HG02885 (cell line): ENCODE measurements at regions not wholly inside any gene's neighbourhood (a gene's known extent, or its start where the extent isn't known, plus 50 kb on each side); places are given as distances from the start of the nearest gene placed in this dataset.
"Not testable (repeated sequence)": the region's sequence is repeated elsewhere in the genome, so short reads cannot be mapped to it uniquely, and the experiment has no call there.

Experiments
- ATAC-seq: cut with Tn5 transposase; IDR thresholded peaks from one replicate; pipeline ENCODE4 v1.9.1; 2021; ENCODE audit warnings: mild to moderate bottlenecking; ENCODE audit not compliant: unreplicated experiment, poor library complexity

- no peak for ATAC-seq
Observed at GRCh38 chr22:48507595-48508350, 1319.9 kb downstream of the BRD1 start.

DNA sequence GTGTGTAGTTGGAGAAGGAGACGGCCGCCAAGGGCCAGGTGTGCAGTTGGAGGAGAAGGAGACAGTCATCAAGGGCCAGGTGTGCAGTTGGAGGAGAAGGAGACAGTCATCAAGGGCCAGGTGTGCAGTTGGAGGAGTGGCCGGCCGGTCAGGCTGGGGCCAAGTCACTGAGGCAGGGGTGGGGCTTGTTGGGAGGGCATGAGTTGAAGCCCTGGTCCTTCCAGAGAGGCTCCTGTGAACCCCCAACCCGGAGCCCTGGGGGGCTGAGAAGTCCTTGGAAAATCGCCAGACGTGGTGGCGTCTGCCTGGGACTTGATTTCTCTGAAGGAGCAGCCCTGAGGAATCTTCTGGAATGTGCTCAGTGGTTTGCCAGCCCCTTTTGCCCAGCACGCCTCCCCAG, 1320.5 kb downstream of the BRD1 start:
- no peak for ATAC-seq

DNA sequence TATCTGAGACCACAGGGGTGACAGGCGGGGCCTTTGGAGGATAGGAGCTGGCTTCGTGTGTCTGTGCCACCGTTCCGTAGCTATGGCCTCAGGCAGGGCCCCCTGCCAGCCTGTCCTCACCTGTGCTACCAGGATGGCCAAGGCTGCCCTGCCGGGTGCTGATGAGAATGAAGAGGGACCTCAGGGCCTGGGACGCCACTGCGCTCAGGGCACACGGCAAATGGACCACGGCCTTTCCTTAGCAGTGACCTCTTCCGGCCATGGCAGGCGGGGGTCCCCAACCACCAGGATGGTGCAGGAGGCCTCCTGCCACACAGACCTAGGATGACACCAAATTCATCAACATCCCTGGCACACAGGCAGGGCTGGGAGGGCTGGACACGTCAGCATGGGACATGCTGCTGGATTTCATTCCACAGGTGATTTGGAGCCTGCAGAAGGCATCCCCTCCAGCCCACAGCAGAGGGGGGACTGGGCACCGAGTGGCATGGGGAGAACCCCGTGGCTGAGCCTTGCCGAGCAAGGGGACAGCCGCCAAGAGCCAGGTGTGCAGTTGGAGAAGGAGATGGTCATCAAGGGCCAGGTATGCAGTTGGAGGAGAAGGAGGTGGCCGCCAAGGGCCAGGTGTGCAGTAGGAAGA, 1321.0 kb downstream of the BRD1 start:
- no peak for ATAC-seq

- no peak for ATAC-seq
Observed at GRCh38 chr22:48505891-48506290, 1321.8 kb downstream of the BRD1 start.

GRCh38 chr22:48504519-48505140, 1323.0 kb downstream of the BRD1 start:
- no peak for ATAC-seq

DNA sequence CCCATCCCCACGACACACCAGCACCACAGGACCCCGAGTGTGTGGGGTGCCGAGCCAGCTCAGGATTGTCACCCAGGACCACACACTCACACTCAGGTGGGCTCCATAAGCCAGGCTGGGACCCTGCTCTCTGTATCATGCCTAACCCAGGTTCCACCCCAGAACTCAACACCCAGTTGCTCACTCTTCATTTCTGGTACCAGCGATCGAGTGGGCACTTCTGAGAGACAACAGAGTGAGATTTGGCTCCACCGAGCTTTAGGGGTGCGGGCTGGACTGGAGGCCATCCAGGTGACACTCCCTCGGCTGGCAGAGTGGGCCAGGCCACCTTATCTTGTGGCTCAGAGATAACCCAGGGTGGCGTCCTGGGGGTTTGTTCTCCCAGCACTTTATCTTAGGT, 1323.8 kb downstream of the BRD1 start:
- no peak for ATAC-seq

- ATAC-seq: no peak
Observed at GRCh38 chr22:48503035-48503625, 1324.5 kb downstream of the BRD1 start.

- ATAC-seq: no peak
Observed at GRCh38 chr22:48501231-48501750, 1326.4 kb downstream of the BRD1 start.

DNA sequence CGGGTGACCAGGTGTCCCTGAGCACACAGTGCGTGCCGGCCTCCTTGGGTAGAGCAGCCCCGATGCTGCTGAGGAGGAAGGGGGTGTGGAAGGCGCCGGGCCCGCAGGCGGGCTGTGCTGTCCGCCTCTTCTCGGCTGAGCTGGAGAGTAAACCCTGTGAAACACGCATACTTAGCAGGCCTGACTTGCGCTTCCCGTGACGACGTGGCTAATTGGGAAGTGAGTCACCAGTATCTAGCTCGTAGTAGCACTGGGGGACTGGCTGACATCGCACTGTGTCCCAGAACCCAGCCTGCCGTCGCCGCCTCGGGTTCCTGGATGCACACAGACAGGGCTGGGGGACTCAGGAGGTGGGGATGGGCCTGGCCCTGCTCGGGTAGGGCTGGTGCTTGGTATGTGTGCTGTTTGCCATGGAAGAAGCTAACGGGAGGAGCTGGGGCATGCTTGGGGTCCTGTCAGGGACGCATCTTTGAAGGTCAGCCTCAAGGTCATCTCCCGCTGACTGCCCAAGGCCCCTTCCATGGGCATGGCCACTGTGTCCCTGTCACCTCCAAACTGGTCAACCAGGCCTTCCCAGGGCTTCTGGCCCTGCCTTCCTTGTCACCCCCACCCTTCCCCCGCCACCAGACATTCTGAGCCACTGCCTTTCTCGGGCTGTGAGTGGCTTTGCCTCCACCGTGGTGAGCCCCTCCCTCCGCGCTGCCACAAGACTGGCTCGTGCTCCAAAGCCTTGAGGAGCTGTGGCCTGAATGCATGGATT, 1327.0 kb downstream of the BRD1 start:
- no peak for ATAC-seq

DNA sequence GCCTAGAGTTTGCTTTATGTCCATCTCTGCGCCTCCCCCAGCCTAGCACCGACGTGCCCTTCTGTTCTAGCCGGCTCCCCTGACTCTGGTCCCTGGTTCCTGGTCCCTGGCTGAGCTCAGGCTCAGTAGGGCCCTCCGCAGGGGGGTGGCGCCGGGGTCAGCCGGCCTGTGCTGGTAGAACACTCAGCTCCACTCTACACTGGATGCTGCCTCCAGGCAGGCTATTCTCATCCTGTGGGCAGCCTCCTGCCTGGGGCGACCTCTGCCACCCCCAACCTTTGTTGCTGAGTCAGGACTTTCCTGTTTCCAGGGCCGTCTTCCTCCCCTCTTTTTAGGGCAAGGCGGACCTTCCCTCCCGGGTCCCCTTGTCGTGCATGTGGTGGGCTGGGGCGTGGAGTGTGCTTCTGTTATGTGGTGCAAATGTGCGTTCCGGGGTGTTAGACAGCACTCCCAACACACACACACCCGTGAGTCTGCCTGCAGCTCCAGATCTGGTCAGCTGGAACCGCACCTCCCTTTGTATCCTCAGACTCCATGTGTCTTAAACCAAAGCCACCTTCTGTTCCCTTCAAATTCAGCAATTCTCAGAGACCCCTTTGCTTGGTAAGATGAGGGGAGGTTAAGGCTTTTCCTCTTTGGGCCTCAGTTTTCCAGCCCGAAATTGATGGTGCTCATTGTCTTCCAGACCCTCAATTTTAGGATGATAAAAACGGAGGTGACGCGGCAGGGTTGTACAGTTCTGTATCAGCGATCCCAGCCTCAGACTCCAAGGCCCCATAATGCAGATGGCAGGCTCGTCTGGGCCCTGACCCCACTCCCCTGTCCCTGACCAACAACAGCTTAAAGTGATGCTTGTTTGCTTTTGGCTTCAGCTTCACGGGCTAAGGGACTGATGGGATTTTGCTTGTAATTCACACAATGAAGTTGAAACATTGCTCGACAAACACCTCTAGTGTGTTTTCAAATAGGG, 1327.9 kb downstream of the BRD1 start:
- no peak for ATAC-seq

DNA sequence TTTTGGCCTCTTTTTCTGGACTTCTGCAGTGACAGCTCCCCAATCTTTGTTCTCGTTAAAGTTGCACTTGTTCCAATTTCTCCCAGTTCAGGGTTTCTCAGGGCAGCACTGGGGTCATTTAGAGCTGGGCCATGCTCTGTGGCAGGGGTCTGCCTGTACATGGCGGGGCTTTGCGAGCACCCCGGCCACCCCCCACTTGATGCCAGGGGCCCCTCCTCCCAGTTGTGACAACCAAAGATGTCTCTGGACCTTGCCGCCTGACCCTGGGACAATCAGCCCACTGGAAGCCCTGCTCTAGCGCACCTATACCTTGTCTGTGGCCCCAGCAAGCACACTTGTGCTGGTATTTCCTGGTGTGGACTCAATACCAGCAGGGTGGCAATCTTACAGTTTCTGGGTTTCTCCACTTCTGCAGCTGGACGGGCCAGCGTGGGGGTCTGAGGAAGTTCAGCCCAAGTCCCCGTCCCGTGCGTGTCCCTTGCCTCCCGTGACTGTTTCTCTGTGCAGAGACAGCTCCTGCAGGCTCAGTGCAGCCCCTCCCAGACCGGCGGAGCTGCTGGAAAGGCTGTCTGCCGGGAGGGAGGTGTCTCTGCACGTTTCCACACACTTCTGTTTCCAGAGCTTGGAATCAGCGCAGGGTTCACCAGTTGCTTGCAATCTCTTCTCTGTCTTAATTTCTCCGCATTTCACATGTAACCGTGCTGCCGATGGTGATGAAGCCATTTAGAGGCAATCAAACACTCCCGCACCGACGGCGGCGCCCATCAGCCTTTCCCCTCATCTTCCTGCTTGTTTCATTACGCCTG, 1328.9 kb downstream of the BRD1 start:
- ATAC-seq: no peak

DNA sequence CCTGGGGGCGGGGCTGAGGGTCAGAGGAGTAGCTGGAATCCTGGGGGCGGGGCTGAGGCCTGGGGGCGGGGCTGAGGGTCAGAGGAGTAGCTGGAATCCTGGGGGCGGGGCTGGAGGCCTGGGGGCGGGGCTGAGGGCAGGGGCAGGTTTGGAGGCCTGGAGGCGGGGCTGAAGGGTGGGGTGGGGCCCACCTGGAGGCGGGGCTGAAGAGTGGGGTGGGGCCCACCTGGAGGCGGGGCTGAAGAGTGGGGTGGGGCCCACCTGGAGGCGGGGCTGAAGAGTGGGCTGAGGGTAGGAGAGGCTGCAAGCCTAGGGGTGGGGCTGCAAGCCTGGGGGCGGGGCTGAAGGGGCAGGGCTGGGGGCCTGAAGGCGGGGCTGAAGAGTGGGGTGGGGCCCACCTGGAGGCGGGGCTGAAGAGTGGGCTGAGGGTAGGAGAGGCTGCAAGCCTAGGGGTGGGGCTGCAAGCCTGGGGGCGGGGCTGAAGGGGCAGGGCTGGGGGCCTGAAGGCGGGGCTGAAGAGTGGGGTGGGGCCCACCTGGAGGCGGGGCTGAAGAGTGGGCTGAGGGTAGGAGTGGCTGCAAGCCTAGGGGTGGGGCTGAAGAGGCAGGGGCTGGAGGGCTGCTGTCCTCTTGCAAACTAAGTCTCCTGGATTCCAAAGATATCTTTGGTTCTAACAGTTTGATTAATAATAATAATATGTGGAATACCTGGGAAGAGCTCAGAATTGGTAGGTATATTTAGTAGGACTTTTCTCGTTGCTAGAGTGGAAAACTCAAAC, 1329.7 kb downstream of the BRD1 start:
- not testable (repeated sequence) for ATAC-seq

- ATAC-seq: no peak
Observed at GRCh38 chr22:48496987-48497650, 1330.6 kb downstream of the BRD1 start.

GRCh38 chr22:48496226-48496845, 1331.3 kb downstream of the BRD1 start:
- no peak for ATAC-seq

DNA sequence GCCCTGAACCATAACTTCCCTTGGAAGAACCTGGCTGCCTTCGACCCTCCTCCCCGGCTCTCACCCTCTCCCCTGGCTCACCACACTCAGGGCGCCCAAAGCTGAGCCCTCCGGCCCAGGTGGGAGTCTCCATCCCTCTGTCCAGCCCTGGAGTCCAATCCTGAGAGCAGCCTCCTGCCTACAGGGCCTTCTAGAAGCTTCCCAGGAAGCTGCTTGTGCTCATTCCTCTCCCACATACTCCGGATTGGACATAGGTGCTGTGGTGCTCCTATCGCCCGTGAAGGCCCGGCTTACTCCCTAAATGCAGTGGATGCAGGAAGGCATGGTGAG, 1332.0 kb downstream of the BRD1 start:
- ATAC-seq: no peak

DNA sequence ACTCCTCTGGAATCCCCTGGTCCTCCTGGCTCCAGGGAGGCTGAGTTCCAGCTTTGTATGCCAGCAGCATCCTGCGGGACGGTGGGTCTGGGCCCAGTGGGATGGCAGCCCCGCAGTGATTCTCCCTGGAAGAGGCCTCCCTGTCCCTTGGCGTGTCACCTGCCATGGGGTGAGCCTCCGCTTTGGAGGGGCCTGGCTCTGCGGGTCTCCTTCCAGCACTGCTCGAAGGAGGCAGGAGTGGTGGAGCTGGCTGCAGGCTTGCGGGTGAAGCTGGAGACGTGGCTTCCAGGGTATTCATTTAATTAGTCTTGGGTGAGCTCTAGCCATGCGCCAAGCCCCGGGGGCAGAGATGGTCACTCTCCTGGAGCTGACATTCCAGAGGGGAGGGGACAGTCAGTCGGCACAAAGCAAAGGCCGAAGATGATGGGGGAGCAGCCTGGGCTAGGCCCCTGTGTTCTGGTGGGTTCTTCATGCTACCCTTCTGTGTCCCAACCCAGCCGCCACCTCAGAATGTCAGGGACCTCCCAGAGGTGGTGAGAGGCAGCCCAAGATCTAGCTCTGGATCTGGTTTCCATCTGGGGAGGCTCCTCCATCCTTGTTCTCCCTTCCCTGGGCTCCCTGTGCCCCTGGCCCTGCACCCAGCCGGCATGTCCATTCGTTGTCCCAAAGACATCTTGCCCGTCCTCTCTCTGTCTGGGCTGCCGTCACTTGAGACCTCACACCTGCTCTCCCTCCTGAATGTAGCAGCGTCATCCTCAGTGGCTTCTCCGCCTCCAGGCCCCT, 1332.5 kb downstream of the BRD1 start:
- no peak for ATAC-seq
